ENCODE measurements at regions not wholly inside any gene's neighbourhood (a gene's known extent, or its start where the extent isn't known, plus 50 kb on each side); places are given as distances from the start of the nearest gene placed in this dataset.

DNA sequence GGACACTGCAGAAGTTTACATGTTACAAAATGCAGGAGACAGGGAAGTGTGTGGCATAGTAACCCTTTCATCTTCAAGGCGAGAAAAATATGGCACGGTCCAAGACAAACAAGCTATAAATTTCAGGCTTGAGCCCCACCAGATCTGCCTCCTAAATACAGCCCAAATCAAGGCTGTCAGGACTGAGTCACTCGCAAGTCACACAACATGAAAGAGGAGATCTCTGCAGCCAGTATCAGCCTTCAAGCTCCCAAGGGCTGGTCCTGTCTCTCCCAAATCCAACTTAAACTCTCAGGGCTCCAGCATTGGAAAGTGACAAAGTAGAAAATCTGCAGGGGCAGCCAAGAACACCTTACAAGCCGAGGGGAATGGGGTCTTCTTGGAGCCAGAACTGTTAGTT, 106.3 kb upstream of the GATA6 start:
- Histone ChIP-seq H3K36me3 (ENCODE audit: low read length) (no peaks in the 10 kb centered on the region), H3K27ac (ENCODE audit: low read depth, low read length) (no peak overlapping the region), H3K4me2 (ENCODE audit: low read depth, low read length, poor library complexity, severe bottlenecking) (no peak overlapping the region)

DNA sequence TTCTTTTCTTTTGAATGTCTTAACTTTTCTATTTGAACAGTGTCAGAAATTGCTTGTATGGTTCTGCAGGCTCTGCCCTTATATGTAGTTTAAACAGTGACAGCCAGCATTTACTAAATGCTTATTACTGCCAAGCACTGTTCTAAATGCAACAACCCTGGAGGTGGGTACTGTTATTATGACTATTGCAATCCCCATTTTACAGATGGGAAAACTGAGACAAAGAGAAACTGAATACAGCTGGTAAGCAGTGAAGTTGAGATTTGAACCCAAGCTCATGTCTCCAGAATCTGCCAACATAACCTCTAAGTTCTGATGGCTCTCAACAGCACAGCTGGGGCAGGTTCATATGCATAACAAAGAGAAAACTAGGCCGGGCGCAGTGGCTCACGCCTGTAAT, 105.7 kb upstream of the GATA6 start:
- Histone ChIP-seq H3K4me2 (ENCODE audit: low read depth, low read length, poor library complexity, severe bottlenecking) (no peak overlapping the region), H3K9me3 (ENCODE audit: insufficient read depth, low read length) (no peaks in the 10 kb centered on the region), H3K9me2 (replicated peaks; ENCODE audit: insufficient read depth, low read length) (no peaks in the 10 kb centered on the region), H3K27me3 (ENCODE audit: low read length) (no peaks in the 10 kb centered on the region), H3K4me3 (ENCODE audit: insufficient read depth, low read length, poor library complexity, severe bottlenecking) (no peak overlapping the region), H3K36me3 (ENCODE audit: low read length) (no peaks in the 10 kb centered on the region), H3F3A (ENCODE audit: insufficient read depth) (no peaks in the 10 kb centered on the region), H2AFZ (ENCODE audit: low read depth, low read length, severe bottlenecking) (no peak overlapping the region), H3K79me2 (ENCODE audit: insufficient read depth, low read length) (no peaks in the 10 kb centered on the region), H3K9ac (ENCODE audit: low read length) (no peak overlapping the region), H4K20me1 (ENCODE audit: low read depth, low read length) (no peaks in the 10 kb centered on the region), H3K27ac (ENCODE audit: low read depth, low read length) (no peak overlapping the region)
- TF ChIP-seq EZH2phosphoT487 (conservative IDR thresholded peaks at IDR 0.05; ENCODE audit: low read length) = no peak
- TF ChIP-seq, protein P1, sequence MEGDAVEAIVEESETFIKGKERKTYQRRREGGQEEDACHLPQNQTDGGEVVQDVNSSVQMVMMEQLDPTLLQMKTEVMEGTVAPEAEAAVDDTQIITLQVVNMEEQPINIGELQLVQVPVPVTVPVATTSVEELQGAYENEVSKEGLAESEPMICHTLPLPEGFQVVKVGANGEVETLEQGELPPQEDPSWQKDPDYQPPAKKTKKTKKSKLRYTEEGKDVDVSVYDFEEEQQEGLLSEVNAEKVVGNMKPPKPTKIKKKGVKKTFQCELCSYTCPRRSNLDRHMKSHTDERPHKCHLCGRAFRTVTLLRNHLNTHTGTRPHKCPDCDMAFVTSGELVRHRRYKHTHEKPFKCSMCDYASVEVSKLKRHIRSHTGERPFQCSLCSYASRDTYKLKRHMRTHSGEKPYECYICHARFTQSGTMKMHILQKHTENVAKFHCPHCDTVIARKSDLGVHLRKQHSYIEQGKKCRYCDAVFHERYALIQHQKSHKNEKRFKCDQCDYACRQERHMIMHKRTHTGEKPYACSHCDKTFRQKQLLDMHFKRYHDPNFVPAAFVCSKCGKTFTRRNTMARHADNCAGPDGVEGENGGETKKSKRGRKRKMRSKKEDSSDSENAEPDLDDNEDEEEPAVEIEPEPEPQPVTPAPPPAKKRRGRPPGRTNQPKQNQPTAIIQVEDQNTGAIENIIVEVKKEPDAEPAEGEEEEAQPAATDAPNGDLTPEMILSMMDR (IDR thresholded peaks at IDR 0.05; ENCODE audit: insufficient read depth, low read length, poor library complexity, severe bottlenecking) = no peak

More for the DNA sequence above, 106.3 kb upstream of the GATA6 start:
- Histone ChIP-seq H3K79me2 (ENCODE audit: insufficient read depth, low read length) (no peaks in the 10 kb centered on the region), H3K9me3 (ENCODE audit: insufficient read depth, low read length) (no peaks in the 10 kb centered on the region), H3K4me3 (ENCODE audit: insufficient read depth, low read length, poor library complexity, severe bottlenecking) (no peak overlapping the region), H3K9me2 (replicated peaks; ENCODE audit: insufficient read depth, low read length) (no peaks in the 10 kb centered on the region), H3F3A (ENCODE audit: insufficient read depth) (no peaks in the 10 kb centered on the region), H2AFZ (ENCODE audit: low read depth, low read length, severe bottlenecking) (no peak overlapping the region), H3K27me3 (ENCODE audit: low read length) (no peaks in the 10 kb centered on the region), H3K9ac (ENCODE audit: low read length) (no peak overlapping the region), H4K20me1 (ENCODE audit: low read depth, low read length) (no peaks in the 10 kb centered on the region)
- no peak for TF ChIP-seq EZH2phosphoT487 (conservative IDR thresholded peaks at IDR 0.05; ENCODE audit: low read length)
- TF ChIP-seq, protein P1 (IDR thresholded peaks at IDR 0.05; ENCODE audit: insufficient read depth, low read length, poor library complexity, severe bottlenecking) = no peak

DNA sequence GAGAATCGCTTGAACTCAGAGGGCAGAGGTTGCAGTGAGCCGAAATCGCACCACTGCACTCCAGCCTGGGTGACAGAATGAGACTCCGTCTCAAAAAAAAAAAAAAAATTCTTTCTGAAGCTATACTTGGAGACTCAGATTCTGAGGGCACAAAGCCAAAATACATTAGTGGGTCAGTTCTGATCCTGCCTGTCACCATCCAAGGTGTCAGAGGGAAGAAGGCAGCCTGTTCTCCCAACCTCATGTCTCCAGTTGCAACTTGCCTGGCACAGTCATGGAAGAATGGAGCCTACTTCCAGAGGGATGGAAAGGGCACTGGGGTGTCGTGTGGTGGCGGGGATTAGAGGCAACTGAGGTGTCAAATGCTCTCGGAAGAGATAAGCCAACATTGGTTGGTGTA, 104.8 kb upstream of the GATA6 start:
- no peak overlapping the region for H3K27ac ChIP-seq (ENCODE audit: low read depth, low read length)
- no peaks in the 10 kb centered on the region for H3K9me2 ChIP-seq (replicated peaks; ENCODE audit: insufficient read depth, low read length)
- H3F3A ChIP-seq (ENCODE audit: insufficient read depth) = no peaks in the 10 kb centered on the region
- no peak overlapping the region for H3K4me2 ChIP-seq (ENCODE audit: low read depth, low read length, poor library complexity, severe bottlenecking)
- TF ChIP-seq, protein P1 (IDR thresholded peaks at IDR 0.05; ENCODE audit: insufficient read depth, low read length, poor library complexity, severe bottlenecking) = no peak
- no peak for TF ChIP-seq EZH2phosphoT487 (conservative IDR thresholded peaks at IDR 0.05; ENCODE audit: low read length)
- H3K36me3 ChIP-seq (ENCODE audit: low read length) = no peaks in the 10 kb centered on the region
- H3K4me3 ChIP-seq (ENCODE audit: insufficient read depth, low read length, poor library complexity, severe bottlenecking) = no peak overlapping the region
- no peaks in the 10 kb centered on the region for H3K27me3 ChIP-seq (ENCODE audit: low read length)
- H2AFZ ChIP-seq (ENCODE audit: low read depth, low read length, severe bottlenecking) = no peak overlapping the region
- no peaks in the 10 kb centered on the region for H3K9me3 ChIP-seq (ENCODE audit: insufficient read depth, low read length)
- no peaks in the 10 kb centered on the region for H4K20me1 ChIP-seq (ENCODE audit: low read depth, low read length)
- H3K9ac ChIP-seq (ENCODE audit: low read length) = no peak overlapping the region
- no peaks in the 10 kb centered on the region for H3K79me2 ChIP-seq (ENCODE audit: insufficient read depth, low read length)
